ENCODE measurements at regions not wholly inside any gene's neighbourhood (a gene's known extent, or its start where the extent isn't known, plus 50 kb on each side); places are given as distances from the start of the nearest gene placed in this dataset.

DNA sequence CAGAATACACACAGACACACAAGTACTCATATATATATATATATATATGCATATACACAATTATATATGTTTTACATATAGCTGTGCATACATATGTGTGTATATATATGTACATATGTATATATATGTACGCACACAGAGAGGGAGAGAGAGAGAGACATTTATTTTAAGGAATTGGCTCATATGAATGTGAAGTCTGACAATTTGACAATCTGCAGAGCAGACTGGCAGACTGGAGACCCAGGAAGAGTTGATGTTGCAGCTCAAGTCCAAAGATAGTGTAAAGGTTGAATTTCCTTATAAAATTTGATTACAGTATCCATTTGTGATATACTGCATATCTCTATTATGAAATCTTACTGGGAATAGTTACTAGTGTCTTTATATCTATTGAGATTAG, 1330.3 kb upstream of the CADM2 start:
- H3K36me3 Mint-ChIP-seq: no peaks in the 10 kb centered on the region
- Histone ChIP-seq H3K27me3 (ENCODE audit: control insufficient read depth, insufficient read depth, low read length) (no peaks in the 10 kb centered on the region), H3K9me3 (ENCODE audit: control insufficient read depth, insufficient read depth, low read length) (peaks cover 3% of the 10 kb centered on the region), H3K4me3 (ENCODE audit: low read length) (no peak overlapping the region), H3K36me3 (ENCODE audit: control insufficient read depth, insufficient read depth, low read length) (no peaks in the 10 kb centered on the region), H3K4me1 (ENCODE audit: control insufficient read depth, insufficient read depth, low read length) (no peaks in the 10 kb centered on the region), H3K27ac (ENCODE audit: low read length) (no peak overlapping the region)
- no peak overlapping the region for H3K4me3 Mint-ChIP-seq
- intact Hi-C loops (cut with micrococcal nuclease): no loop called here
- peaks cover 11 to 16% of the 10 kb centered on the region in 2 donors for H3K9me3 Mint-ChIP-seq
- 87% methylated on average over 1 of the region's 1 CpG for WGBS (ENCODE audit: insufficient coverage)
- no peak overlapping the region for H3K27ac Mint-ChIP-seq
- DNase-seq (no peak), ATAC-seq (no peak)
- TF ChIP-seq, protein P1, sequence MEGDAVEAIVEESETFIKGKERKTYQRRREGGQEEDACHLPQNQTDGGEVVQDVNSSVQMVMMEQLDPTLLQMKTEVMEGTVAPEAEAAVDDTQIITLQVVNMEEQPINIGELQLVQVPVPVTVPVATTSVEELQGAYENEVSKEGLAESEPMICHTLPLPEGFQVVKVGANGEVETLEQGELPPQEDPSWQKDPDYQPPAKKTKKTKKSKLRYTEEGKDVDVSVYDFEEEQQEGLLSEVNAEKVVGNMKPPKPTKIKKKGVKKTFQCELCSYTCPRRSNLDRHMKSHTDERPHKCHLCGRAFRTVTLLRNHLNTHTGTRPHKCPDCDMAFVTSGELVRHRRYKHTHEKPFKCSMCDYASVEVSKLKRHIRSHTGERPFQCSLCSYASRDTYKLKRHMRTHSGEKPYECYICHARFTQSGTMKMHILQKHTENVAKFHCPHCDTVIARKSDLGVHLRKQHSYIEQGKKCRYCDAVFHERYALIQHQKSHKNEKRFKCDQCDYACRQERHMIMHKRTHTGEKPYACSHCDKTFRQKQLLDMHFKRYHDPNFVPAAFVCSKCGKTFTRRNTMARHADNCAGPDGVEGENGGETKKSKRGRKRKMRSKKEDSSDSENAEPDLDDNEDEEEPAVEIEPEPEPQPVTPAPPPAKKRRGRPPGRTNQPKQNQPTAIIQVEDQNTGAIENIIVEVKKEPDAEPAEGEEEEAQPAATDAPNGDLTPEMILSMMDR (IDR thresholded peaks at IDR 0.05): no peak
- H3K4me1 Mint-ChIP-seq: no peaks in the 10 kb centered on the region
- no peaks in the 10 kb centered on the region for H3K27me3 Mint-ChIP-seq (ENCODE audit: low read depth in 2 of 2)

DNA sequence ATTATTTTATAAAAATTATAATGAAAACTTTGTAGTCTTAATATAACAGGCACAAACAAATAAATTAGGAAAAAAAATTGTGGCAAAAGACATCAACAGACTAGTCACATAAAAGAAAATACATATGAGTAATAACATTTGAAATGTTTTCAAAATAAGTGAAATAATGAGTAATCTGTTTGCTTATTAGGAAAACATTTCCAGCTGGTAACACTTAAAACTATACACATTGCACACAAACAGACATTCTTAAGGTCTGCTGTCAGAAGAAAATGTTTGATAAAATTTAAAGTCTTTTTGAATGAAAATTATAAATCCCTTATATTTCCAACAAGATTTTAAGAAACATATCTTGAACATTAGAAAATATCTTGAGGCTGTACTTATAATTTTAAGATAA, 1326.3 kb upstream of the CADM2 start:
- no peaks in the 10 kb centered on the region for H3K4me1 Mint-ChIP-seq
- Histone ChIP-seq H3K9me3 (ENCODE audit: control insufficient read depth, insufficient read depth, low read length) (peaks cover 15% of the 10 kb centered on the region), H3K27ac (ENCODE audit: low read length) (no peak overlapping the region), H3K4me1 (ENCODE audit: control insufficient read depth, insufficient read depth, low read length) (no peaks in the 10 kb centered on the region), H3K36me3 (ENCODE audit: control insufficient read depth, insufficient read depth, low read length) (no peaks in the 10 kb centered on the region), H3K27me3 (ENCODE audit: control insufficient read depth, insufficient read depth, low read length) (no peaks in the 10 kb centered on the region), H3K4me3 (ENCODE audit: low read length) (no peak overlapping the region)
- H3K9me3 Mint-ChIP-seq: peaks cover 15 to 18% of the 10 kb centered on the region in 2 donors
- no peak for ATAC-seq
- TF ChIP-seq, protein P1 (IDR thresholded peaks at IDR 0.05): no peak
- peaks cover 10% of the 10 kb centered on the region for H3K36me3 Mint-ChIP-seq
- no peak overlapping the region for H3K27ac Mint-ChIP-seq
- no peak for DNase-seq
- no peaks in the 10 kb centered on the region for H3K27me3 Mint-ChIP-seq (ENCODE audit: low read depth in 2 of 2)
- intact Hi-C loops (cut with micrococcal nuclease): no loop called here
- no peak overlapping the region for H3K4me3 Mint-ChIP-seq

DNA sequence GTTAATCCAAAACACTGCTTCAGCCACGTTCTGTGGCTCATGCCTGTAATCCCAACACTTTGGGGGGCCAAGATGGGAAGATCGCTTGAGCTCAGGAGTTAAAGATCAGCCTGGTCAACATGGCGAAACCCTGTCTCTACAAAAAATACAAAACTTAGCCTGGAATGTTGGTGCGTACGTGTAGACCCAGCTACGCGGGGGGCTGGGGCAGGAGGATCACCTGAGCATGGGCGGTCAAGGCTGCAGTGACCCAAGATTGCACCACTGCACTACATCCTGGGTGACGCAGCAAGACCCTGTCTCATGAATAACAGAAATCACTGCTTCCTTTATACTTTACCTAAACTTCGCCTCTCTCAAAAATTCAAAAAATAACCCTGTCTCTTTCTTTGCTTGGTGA, 1325.0 kb upstream of the CADM2 start:
- no peaks in the 10 kb centered on the region for H3K4me1 ChIP-seq (ENCODE audit: control insufficient read depth, insufficient read depth, low read length)
- Mint-ChIP-seq H3K9me3 (peaks cover 18 to 25% of the 10 kb centered on the region in 2 donors), H3K4me1 (no peaks in the 10 kb centered on the region), H3K4me3 (no peak overlapping the region), H3K36me3 (peaks cover 20% of the 10 kb centered on the region), H3K27ac (no peak overlapping the region), H3K27me3 (ENCODE audit: low read depth in 2 of 2) (no peaks in the 10 kb centered on the region)
- H3K27me3 ChIP-seq (ENCODE audit: control insufficient read depth, insufficient read depth, low read length): no peaks in the 10 kb centered on the region
- peaks cover 15% of the 10 kb centered on the region for H3K9me3 ChIP-seq (ENCODE audit: control insufficient read depth, insufficient read depth, low read length)
- no peak for ATAC-seq
- H3K36me3 ChIP-seq (ENCODE audit: control insufficient read depth, insufficient read depth, low read length): no peaks in the 10 kb centered on the region
- no peak overlapping the region for H3K4me3 ChIP-seq (ENCODE audit: low read length)
- DNase-seq: no peak
- intact Hi-C loops (cut with micrococcal nuclease): no loop called here
- TF ChIP-seq, protein P1 (IDR thresholded peaks at IDR 0.05): no peak
- H3K27ac ChIP-seq (ENCODE audit: low read length): no peak overlapping the region
- 91% methylated on average over 8 of the region's 10 CpGs for WGBS (ENCODE audit: insufficient coverage)

DNA sequence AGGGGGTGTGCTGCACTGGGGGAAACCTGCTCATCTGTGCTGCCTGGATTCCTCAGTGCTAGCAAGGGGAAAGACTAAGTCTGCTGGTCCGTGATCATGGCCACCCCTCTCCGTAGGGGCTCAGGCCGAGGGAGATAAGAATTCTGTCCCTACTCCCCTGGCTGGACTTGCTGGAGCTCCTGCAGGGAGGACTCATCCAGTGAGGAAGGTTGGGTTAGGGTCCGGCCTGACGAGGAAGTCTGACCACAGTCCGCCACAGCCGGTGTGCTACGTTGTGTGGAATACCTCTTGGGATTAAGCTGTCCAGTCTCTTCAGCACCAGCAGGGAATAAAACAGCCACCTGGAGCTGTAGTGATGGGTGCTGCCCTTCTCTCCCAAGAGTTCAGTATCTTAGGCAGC, 1309.1 kb upstream of the CADM2 start:
- no peak overlapping the region for H3K4me3 ChIP-seq (ENCODE audit: low read length)
- intact Hi-C loops (cut with micrococcal nuclease): no loop called here
- no peak overlapping the region for H3K27ac ChIP-seq (ENCODE audit: low read length)
- TF ChIP-seq, protein P1 (IDR thresholded peaks at IDR 0.05): no peak
- Mint-ChIP-seq H3K27ac (no peak overlapping the region), H3K9me3 (peaks cover 25 to 41% of the 10 kb centered on the region in 2 donors), H3K4me3 (no peak overlapping the region), H3K27me3 (ENCODE audit: low read depth in 2 of 2) (no peaks in the 10 kb centered on the region), H3K36me3 (no peaks in the 10 kb centered on the region), H3K4me1 (no peaks in the 10 kb centered on the region)
- H3K36me3 ChIP-seq (ENCODE audit: control insufficient read depth, insufficient read depth, low read length): no peaks in the 10 kb centered on the region
- DNase-seq (no peak), ATAC-seq (no peak)
- WGBS (ENCODE audit: insufficient coverage): 94% methylated on average over 8 of the region's 8 CpGs
- no peaks in the 10 kb centered on the region for H3K4me1 ChIP-seq (ENCODE audit: control insufficient read depth, insufficient read depth, low read length)
- no peaks in the 10 kb centered on the region for H3K27me3 ChIP-seq (ENCODE audit: control insufficient read depth, insufficient read depth, low read length)
- peaks cover 4% of the 10 kb centered on the region for H3K9me3 ChIP-seq (ENCODE audit: control insufficient read depth, insufficient read depth, low read length)

Measured in natural killer cell (primary cell).